ENCODE measurements at regions not wholly inside any gene's neighbourhood (a gene's known extent, or its start where the extent isn't known, plus 50 kb on each side); places are given as distances from the start of the nearest gene placed in this dataset.
"Not testable (repeated sequence)": the region's sequence is repeated elsewhere in the genome, so short reads cannot be mapped to it uniquely, and the experiment has no call there.

DNA sequence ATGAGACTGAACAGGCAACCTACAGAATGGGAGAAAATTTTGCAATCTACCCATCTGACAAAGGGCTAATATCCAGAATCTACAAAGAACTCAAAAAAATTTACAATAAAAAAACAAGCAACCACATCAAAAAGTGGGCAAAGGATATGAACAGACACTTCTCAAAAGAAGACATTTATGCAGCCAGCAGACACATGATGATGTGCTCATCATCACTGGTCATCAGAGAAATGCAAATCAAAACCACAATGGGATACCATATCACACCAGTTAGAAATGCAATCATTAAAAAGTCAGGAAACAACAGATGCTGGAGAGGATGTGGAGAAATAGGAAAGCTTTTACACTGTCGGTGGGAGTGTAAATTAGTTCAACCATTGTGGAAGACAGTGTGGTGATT lies 51.7 kb upstream of the PAXBP1 start:
- intact Hi-C loops (cut with micrococcal nuclease) = not testable (repeated sequence)

DNA sequence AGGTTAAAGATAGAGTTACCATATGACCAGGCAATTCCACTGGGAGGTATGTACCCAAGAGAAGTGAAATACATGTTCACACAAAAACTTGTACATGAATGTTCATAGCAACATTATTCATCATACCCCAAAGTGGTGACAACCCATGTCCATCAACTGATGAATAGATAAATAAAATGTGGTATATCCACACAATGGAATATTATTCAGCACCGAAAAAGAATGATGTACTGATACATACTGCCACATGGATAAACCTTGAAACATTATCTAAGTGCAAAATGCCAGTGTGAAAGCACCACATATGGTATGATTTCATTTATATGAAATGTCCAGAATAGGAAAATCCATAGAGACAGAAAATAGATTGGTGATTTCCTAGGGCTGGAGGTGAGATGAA lies 53.4 kb upstream of the PAXBP1 start:
- intact Hi-C loops (cut with micrococcal nuclease) = no loop called here

DNA sequence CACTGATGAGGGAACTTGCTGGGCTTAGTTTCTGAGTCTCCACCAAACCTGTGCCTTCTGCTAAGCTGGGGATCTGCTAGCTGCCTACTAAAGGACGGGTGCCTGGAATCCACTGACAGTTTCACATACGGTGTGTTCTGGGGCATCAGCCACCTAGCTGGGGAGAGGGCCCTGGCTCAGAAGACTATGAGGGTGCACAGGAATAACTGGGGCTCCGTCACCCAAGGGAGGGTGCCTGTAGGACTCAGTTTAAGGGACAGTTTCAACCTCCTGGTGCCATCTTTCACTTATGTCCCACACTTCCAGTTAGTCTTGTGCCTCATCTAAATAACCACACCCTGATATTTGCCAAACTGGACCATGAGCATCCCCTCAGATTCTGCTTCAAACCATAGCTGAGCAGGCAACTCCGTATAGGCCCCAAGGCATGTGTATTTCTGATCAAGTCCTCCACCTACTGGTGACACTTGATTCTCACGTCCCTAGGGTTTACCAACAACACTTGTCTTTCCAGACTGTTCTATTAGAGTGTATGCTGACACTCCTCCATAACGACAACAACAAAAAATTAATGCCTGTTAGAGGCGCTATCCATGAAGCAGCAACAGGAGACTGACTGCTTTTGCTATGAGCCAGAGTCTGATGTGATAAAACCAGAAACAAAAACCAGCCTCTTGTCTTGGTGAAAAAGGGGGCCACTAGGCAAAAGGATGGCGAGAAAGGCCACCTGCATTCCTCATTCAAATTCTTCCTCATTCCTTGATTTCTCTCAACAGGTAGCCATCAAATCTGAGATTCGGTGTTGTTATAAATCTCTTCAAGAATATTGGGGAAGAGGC lies 55.0 kb upstream of the PAXBP1 start:
- intact Hi-C loops (cut with micrococcal nuclease) = loop anchor here (1.0 to 2.0 kb wide), 6 partner anchors 44 to 423 kb away; no protein-coding TSS in a partner anchor

DNA sequence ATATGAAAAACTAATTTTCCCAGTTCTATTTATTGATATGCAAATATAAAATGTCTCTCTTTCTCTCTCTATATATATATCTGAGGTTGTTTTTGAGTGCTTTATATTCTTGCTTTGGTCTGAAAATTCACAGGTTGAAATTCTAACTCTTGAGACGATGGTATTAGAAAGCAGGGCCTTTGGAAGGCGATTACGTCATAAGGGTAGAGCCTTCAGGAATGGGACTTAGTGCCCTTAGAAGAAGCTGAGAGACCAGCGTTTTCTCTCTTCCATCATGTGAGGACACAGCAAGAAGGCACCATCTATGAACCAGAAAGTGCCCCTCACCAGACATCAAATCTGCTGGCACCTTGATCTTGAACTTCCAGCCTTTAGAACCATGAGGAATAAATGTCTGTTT lies 57.4 kb upstream of the PAXBP1 start:
- intact Hi-C loops (cut with micrococcal nuclease) = no loop called here

DNA sequence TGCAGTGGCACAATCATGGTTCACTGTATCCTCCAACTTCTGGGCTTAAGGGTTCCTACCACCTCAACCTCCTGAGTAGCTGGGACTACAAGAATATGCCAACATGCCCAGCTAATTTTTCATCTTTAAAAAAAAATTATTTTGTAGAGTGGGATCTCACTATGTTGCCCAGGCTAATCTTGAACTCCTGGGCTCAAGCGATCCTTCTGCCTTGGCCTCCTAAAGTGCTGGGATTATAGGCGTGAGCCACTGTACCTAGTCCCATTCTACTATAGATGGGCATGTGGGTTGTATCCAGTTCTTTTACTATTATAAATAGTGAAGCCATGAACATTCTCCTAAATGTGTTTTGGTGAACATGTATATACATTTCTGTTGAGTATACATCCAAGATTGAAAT lies 57.9 kb upstream of the PAXBP1 start:
- intact Hi-C loops (cut with micrococcal nuclease) = no loop called here

DNA sequence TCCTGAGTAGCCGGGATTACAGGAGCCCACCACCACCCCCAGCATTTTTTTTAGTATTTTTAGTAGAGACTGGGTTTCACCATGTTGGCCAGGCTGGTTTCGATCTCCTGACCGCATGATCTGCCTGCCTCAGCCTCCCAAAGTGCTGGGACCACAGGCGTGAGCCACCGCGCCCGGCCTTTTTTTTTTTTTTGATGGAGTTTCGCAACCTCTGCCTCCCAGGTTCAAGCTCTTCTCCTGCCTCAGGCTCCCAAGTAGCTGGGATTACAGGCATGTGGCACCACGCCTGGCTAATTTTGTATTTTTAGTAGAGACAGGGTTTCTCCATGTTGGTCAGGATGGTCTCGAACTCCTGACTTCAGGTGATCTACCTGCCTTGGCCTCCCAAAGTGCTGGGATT lies 60.2 kb upstream of the PAXBP1 start:
- intact Hi-C loops (cut with micrococcal nuclease) = loop anchor here (1.0 to 10.0 kb wide), 4 partner anchors 183 to 613 kb away; no protein-coding TSS in a partner anchor

DNA sequence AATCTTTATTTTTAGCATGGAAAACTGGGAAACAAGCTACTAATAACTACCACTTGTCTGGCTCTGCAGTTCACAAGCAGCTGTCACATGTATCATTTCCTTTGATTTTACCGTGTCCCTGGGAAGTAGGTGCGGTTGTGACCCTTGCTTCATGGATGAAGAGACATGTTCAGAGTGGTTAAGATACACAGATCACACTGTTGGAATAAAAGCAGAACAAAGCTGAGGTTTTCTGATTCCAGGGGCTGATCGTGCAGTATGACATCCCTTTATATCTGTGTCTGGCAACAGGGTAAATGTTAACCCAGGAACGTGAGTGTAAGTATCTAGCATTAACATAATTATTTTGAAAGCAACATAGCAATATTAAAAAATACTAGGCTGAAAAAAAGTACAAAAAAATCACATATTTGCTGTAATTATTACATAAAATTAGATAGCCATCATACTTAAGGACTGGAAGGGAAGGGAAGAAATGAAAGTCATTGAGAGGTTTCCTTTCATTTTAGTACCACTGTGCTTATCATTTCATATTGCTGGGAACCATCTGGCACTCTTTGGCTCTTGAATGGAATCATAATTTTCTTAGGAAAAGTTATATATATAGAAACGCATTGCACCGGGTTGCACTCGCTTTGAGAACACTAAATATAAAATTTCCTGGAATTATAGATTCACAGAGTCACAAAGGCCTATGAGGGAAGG lies 62.8 kb upstream of the PAXBP1 start:
- intact Hi-C loops (cut with micrococcal nuclease) = loop anchor here (10.0 kb wide), 2 partner anchors 180 to 610 kb away; no protein-coding TSS in a partner anchor

DNA sequence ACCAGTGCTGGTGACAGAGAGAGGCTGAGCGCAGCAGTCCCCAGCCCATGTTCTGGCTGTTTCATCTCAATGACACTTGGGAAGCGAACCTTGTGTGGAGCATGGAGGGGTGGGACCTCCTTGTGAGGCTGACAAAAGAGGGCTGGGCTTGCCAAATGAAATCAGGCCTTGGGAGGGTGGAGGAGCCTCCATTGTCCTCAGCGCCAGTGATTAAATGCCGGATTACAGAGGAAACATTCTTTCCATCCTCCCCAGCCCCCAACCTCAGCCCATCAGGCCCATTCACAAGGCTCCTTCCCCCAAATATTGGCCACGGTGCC lies 63.3 kb upstream of the PAXBP1 start:
- intact Hi-C loops (cut with micrococcal nuclease) = loop anchor here (10.0 kb wide), 2 partner anchors 180 to 610 kb away; no protein-coding TSS in a partner anchor

- intact Hi-C loops (cut with micrococcal nuclease) = no loop called here
Observed at GRCh38 chr21:32842146-32842545, 70.6 kb upstream of the PAXBP1 start.

DNA sequence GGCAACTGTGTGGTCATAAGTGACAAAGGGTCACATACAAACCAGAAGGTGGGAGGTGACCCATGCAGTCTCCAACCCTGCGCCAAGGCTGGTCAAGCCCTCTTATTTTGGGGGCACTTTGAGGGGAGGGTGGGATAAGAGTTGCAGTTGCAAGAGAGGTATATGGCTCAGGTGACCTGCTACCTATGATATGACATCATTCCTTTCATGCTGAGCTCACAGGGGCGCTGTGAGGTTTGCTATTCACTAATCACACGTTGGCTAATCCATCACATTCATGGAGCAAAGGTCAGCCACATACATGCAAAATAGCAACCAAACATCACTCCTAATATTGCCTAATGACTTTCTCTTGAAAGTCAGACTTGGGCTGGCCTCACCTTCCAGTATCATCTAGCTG lies 72.0 kb upstream of the PAXBP1 start:
- intact Hi-C loops (cut with micrococcal nuclease) = no loop called here

GRCh38 chr21:32844076-32844475 lies 72.5 kb upstream of the PAXBP1 start:
- intact Hi-C loops (cut with micrococcal nuclease) = no loop called here

- intact Hi-C loops (cut with micrococcal nuclease) = no loop called here
Observed at GRCh38 chr21:32844653-32845436, 73.3 kb upstream of the PAXBP1 start.

DNA sequence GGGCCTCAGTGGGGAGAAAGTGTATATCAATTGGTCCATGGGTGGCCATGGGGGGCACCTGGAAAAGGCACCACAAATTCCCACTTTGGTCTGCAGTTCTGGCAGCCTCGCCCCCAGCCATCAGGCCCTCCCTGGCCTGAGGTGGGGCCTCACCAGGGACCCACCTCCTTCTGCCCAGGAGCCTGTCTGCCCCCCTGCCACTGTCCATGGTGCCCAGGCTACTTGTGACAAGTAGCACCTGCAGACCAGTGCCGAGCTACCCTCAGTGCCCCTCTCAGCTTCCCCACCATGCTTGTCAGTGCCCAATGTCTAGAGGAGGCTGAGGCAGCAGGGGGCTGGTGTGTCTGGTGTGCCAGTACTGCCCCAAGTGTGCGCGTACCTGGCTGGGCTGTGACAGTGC lies 87.1 kb upstream of the PAXBP1 start:
- intact Hi-C loops (cut with micrococcal nuclease) = no loop called here

DNA sequence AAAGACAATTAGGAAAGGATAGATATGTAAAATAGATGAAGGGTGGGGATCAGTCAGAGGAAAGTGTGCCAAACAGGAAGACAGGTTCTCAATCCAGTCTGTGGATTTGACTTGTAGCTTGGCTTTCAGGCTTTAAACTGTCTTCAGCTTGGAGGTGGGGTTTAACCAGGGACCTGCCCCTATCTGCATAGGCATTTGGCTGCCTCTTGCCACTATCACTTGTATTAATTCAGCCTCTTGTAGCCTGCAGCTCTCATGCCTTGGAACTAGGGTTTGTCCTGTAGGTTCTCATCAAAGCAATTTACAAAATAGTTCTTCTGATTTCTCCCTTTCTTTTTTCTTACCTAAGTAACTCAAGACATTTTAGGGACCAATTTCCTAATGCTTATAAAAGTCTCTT lies 88.8 kb upstream of the PAXBP1 start:
- intact Hi-C loops (cut with micrococcal nuclease) = no loop called here

DNA sequence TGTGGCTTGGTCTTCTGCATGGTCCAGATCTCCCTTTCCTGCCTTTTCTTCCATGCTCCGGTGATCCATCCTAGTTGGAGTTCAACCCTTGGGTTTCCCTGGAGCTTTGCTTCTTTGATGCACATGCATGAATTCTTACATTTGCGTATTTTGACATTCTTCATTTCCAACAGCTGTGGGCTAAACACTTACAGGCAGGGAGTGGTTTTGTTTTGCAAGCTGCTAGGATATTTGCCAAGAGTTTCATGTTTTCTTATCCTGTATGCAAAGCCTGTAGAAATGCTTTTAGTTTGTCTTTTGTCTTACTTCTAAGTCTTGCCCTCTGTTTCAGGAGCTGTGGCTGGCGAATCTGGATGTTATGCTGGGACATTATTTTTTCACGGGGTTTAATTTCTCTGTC lies 90.3 kb upstream of the PAXBP1 start:
- intact Hi-C loops (cut with micrococcal nuclease) = no loop called here

- intact Hi-C loops (cut with micrococcal nuclease) = no loop called here
Observed at GRCh38 chr21:32867597-32867996, 96.0 kb upstream of the PAXBP1 start.

- intact Hi-C loops (cut with micrococcal nuclease) = no loop called here
Observed at GRCh38 chr21:32868631-32869454, 97.3 kb upstream of the PAXBP1 start.

DNA sequence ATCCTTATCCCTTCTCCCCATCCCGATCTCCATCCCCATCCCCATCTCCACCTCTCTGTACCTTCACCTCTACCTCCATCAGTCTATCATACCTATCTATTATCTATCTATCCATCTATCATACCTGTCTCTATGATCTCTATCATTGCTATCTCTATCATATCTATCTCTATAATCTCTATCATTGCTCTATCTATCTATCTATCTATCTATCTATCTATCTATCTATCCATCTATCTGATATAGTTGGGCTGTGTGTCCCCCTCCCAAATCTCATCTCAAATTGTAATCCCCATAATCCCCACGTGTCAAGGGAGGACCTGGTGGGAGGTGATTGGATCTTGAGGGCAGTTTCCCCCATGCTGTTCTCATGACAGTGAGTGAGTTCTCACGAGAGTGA lies 97.9 kb upstream of the PAXBP1 start:
- intact Hi-C loops (cut with micrococcal nuclease) = no loop called here

- intact Hi-C loops (cut with micrococcal nuclease) = no loop called here
Observed at GRCh38 chr21:32876426-32876825, 104.9 kb upstream of the PAXBP1 start.

DNA sequence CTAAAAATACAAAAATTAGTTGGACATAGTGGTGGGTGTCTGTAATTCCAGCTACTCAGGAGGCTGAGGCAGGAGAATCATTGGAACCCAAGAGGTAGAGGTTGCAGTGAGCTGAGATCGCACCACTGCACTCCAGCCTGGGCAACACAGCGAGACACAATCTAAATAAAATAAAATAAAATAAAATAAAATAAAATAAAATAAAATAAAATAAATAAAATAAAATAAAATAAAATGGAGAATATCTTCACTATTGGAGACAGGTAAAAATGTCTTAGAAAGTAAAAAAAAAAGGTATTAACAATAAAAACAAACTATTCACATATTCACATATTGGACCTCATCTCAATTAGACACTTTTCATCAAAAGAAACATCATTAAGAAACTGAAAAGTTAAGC lies 106.3 kb upstream of the PAXBP1 start:
- intact Hi-C loops (cut with micrococcal nuclease) = not testable (repeated sequence)

DNA sequence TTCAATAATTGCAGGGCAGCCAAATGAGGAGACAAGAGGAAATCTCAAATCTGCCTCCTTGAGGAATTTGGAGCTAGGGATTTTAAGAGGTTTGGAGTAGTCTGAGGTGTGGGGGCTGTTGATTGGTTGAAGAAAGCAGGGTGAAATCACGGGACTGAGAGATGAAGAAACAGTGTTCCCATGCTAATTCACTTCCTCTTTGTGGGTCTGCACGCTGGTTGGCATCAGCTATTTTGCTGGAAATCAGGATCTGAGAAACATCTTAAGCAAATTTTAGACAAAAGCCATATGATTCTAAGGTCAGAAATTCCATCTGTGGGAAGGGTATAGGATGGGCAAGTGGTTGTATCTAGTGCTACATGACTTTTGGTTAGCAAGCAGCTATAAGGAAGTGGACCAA lies 107.1 kb upstream of the PAXBP1 start:
- intact Hi-C loops (cut with micrococcal nuclease) = no loop called here

All from T-helper 1 cell treated with Interleukin-12 subunit alpha and Interleukin-12 subunit beta and Interleukin-4 antibody, amounts not matched to agents 30 ng/mL and 1 ng/mL, for 36 hours (primary cell).